GM12878 (cell line): ENCODE measurements at regions not wholly inside any gene's neighbourhood (a gene's known extent, or its start where the extent isn't known, plus 50 kb on each side); places are given as distances from the start of the nearest gene placed in this dataset.

Source experiments
- ATAC-seq: fragments of 200-7000 bp; cut with Tn5 transposase; 3 replicates; pipeline ENCODE4 v1.9.1; 2020; ENCODE audit warnings: mild to moderate bottlenecking, moderate library complexity
- BruUV-seq: library from RNA; stranded (reverse); fragments of 400-500 nt; replicated peaks from 2 replicates; lab custom pipeline; 2021; lab: Mats Ljungman, UMichigan
- CTCF ChIA-PET: fragments of 300-600 bp; sonication (Branson Sonifier 250); formaldehyde crosslinking; extraction: SDS; loops from one replicate; lab custom pipeline; 2021; ENCODE audit warnings: inconsistent platforms; lab: Yijun Ruan, JAX
- POLR2A ChIA-PET: fragments of 350-600 bp; formaldehyde crosslinking; extraction: SDS; loops from one replicate; lab custom pipeline; 2021; ENCODE audit warnings: inconsistent platforms; lab: Charles Lee
- RAD21 ChIA-PET: fragments of 300-600 bp; sonication (Branson Sonifier 250); formaldehyde crosslinking; loops from one replicate; lab custom pipeline; 2023; ENCODE audit warnings: antibody characterized with exemption; ENCODE audit not compliant: unreplicated experiment; lab: Charles Lee
- SMC1A ChIA-PET: fragments of 300-600 bp; sonication (Branson Sonifier 250); formaldehyde crosslinking; loops from one replicate; lab custom pipeline; 2023; ENCODE audit not compliant: unreplicated experiment, uncharacterized antibody; lab: Charles Lee
- DNase-seq: peaks from one replicate; pipeline ENCODE4 v3.0.0-alpha.2; 2011; ENCODE audit warnings: low read depth, low spot score
- FAIRE-seq: peaks from 3 replicates; lab custom pipeline; 2011; peaks lifted over from hg19 to GRCh38; lab: Jason Lieb, UNC
- H2AFZ ChIP-seq: 2 replicates; pipeline ENCODE4 v1.6.0; 2011; ENCODE audit warnings: low read depth, low read length, control low read depth; ENCODE audit not compliant: control insufficient read depth
- H3K27ac ChIP-seq: 2 replicates; pipeline ENCODE4 v1.5.1; 2011; ENCODE audit warnings: control low read depth; ENCODE audit not compliant: control insufficient read depth, insufficient read depth
- H3K27me3 ChIP-seq, 2 experiments: replicated peaks in 1 of 2; 2 replicates each; pipeline versions ENCODE4 v1.6.0 to v1.6.1; 2011; ENCODE audit warnings: low read length in 1 of 2; ENCODE audit not compliant: control insufficient read depth in 2 of 2, insufficient read depth in 2 of 2
- H3K36me3 ChIP-seq, 2 experiments: 2 replicates each; pipeline ENCODE4 v1.5.1; 2011; ENCODE audit warnings: low read length in 1 of 2; ENCODE audit not compliant: control insufficient read depth in 2 of 2, insufficient read depth in 2 of 2
- H3K4me1 ChIP-seq: 2 replicates; pipeline ENCODE4 v1.6.1; 2011; ENCODE audit warnings: mild to moderate bottlenecking, low read length, moderate library complexity, mixed read lengths; ENCODE audit not compliant: control insufficient read depth, insufficient read depth
- H3K4me2 ChIP-seq: 2 replicates; pipeline ENCODE4 v1.6.0; 2011; ENCODE audit warnings: control low read depth; ENCODE audit not compliant: control insufficient read depth, insufficient read depth
- H3K4me3 ChIP-seq: fragments of 200-600 bp; sonication (generic); 2 replicates; pipeline ENCODE4 v1.5.1; 2016
- H3K79me2 ChIP-seq: 2 replicates; pipeline ENCODE4 v1.6.0; 2011; ENCODE audit warnings: low read length; ENCODE audit not compliant: control insufficient read depth, insufficient read depth
- H3K9ac ChIP-seq: 2 replicates; pipeline ENCODE4 v1.8.0; 2011; ENCODE audit warnings: low read length, control low read depth, mixed read lengths; ENCODE audit not compliant: control insufficient read depth, insufficient read depth
- H3K9me3 ChIP-seq: replicated peaks from 3 replicates; pipeline ENCODE4 v1.5.1; 2011; ENCODE audit warnings: mild to moderate bottlenecking, low read length; ENCODE audit not compliant: control insufficient read depth, insufficient read depth
- H4K20me1 ChIP-seq: 2 replicates; pipeline ENCODE4 v1.6.0; 2011; ENCODE audit not compliant: control insufficient read depth, insufficient read depth
- CEBPB ChIP-seq, 2 experiments: fragments of 150-350 bp in 1 of 2; IDR thresholded peaks; 2 replicates each; pipeline ENCODE4 v1.6.1; 2012 to 2014; ENCODE audit warnings: low read depth in 2 of 2, low read length in 2 of 2, borderline replicate concordance in 1 of 2, inconsistent platforms in 1 of 2
- FOXK2 ChIP-seq: fragments of 450-650 bp; IDR thresholded peaks from 2 replicates; pipeline ENCODE4 v1.6.1; 2017; ENCODE audit warnings: mild to moderate bottlenecking, moderate library complexity
- JUND ChIP-seq: IDR thresholded peaks from 2 replicates; pipeline ENCODE4 v1.6.1; 2012; ENCODE audit warnings: low read depth, mild to moderate bottlenecking, low read length, improper control_type of control experiment, moderate library complexity
- PAX5 ChIP-seq: IDR thresholded peaks from 2 replicates; pipeline ENCODE4 v1.6.1; 2011; ENCODE audit warnings: low read depth, low read length, borderline replicate concordance
- RELA ChIP-seq: fragments of 450-650 bp; IDR thresholded peaks from 2 replicates; pipeline ENCODE4 v1.8.0; 2014; ENCODE audit warnings: borderline replicate concordance; ENCODE audit not compliant: partially characterized antibody
- SMC3 ChIP-seq: IDR thresholded peaks from 2 replicates; pipeline ENCODE4 v1.6.1; 2011; ENCODE audit warnings: low read length, improper control_type of control experiment, borderline replicate concordance
- SUZ12 ChIP-seq: fragments of 200-600 bp; sonication (generic); IDR thresholded peaks from one replicate; pipeline ENCODE4 v1.6.1; 2018; ENCODE audit warnings: antibody characterized with exemption, mild to moderate bottlenecking; ENCODE audit not compliant: unreplicated experiment
- ZNF274 ChIP-seq: IDR thresholded peaks from one replicate; pipeline ENCODE4 v1.8.0; 2011; ENCODE audit not compliant: insufficient read length, insufficient read depth
- WGBS: methylation state at CpG from one replicate; pipeline ENCODE4 v1.1.6; 2016; ENCODE audit warnings: low lambda C conversion rate; ENCODE audit not compliant: insufficient replicate concordance, insufficient coverage; ENCODE audit errors: missing lambda C conversion rate; 5-methylcytosine and 5-hydroxymethylcytosine counted together
- in situ Hi-C: fragments of 300-500 bp; cut with MboI; formaldehyde crosslinking; loops from 9 replicates; pipeline ENCODE4 v1.14.3; 2018; ENCODE audit warnings: mixed read lengths
- intact Hi-C: fragments of 100-400 bp; cut with micrococcal nuclease; formaldehyde crosslinking; loops from one replicate; pipeline ENCODE4 v1.14.2; 2022; ENCODE audit not compliant: unreplicated experiment
- TF ChIP-seq, protein P1 (sequence below): fragments of 450-650 bp; IDR thresholded peaks from 2 replicates; pipeline ENCODE4 v1.6.1; 2016; ENCODE audit warnings: mild to moderate bottlenecking
- TF ChIP-seq, protein P2 (sequence below): IDR thresholded peaks from 2 replicates; pipeline ENCODE4 v1.6.1; 2012; ENCODE audit warnings: improper control_type of control experiment, low read depth, low read length; ENCODE audit not compliant: insufficient replicate concordance
- TF ChIP-seq, protein P3 (sequence below): fragments of 450-650 bp; formaldehyde crosslinking; IDR thresholded peaks from 2 replicates; pipeline ENCODE4 v1.5.0; 2022; ENCODE audit warnings: mild to moderate bottlenecking, missing genetic modification characterization
- TF ChIP-seq, protein P4 (sequence below): IDR thresholded peaks from 2 replicates; pipeline ENCODE4 v1.6.1; 2012; ENCODE audit warnings: low read depth, low read length, improper control_type of control experiment

DNA sequence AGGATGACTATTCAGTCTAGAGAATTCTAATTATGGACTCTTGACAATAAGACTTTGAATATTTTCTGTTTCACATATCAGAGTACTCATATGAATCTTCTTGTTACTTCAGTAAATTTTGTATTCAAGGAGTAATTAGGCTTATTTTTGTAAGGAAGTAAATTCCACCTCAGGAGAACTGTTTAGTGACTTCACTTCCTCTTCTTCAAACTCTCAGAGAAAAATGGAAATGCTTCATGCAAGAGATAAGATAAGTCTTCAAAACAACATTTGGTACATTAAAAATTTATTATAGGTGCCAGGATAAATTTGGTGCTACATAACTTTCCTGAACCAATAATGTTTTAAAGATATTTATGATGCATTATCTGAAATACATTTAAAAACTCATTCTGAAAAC, 1421.9 kb downstream of the PCDH7 start (continued):
- TF ChIP-seq, protein P1, sequence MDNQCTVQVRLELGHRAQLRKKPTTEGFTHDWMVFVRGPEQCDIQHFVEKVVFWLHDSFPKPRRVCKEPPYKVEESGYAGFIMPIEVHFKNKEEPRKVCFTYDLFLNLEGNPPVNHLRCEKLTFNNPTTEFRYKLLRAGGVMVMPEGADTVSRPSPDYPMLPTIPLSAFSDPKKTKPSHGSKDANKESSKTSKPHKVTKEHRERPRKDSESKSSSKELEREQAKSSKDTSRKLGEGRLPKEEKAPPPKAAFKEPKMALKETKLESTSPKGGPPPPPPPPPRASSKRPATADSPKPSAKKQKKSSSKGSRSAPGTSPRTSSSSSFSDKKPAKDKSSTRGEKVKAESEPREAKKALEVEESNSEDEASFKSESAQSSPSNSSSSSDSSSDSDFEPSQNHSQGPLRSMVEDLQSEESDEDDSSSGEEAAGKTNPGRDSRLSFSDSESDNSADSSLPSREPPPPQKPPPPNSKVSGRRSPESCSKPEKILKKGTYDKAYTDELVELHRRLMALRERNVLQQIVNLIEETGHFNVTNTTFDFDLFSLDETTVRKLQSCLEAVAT, result no peak
- TF ChIP-seq RELA (no peak), FOXK2 (no peak), SUZ12 (no peak)
- TF ChIP-seq, protein P2, sequence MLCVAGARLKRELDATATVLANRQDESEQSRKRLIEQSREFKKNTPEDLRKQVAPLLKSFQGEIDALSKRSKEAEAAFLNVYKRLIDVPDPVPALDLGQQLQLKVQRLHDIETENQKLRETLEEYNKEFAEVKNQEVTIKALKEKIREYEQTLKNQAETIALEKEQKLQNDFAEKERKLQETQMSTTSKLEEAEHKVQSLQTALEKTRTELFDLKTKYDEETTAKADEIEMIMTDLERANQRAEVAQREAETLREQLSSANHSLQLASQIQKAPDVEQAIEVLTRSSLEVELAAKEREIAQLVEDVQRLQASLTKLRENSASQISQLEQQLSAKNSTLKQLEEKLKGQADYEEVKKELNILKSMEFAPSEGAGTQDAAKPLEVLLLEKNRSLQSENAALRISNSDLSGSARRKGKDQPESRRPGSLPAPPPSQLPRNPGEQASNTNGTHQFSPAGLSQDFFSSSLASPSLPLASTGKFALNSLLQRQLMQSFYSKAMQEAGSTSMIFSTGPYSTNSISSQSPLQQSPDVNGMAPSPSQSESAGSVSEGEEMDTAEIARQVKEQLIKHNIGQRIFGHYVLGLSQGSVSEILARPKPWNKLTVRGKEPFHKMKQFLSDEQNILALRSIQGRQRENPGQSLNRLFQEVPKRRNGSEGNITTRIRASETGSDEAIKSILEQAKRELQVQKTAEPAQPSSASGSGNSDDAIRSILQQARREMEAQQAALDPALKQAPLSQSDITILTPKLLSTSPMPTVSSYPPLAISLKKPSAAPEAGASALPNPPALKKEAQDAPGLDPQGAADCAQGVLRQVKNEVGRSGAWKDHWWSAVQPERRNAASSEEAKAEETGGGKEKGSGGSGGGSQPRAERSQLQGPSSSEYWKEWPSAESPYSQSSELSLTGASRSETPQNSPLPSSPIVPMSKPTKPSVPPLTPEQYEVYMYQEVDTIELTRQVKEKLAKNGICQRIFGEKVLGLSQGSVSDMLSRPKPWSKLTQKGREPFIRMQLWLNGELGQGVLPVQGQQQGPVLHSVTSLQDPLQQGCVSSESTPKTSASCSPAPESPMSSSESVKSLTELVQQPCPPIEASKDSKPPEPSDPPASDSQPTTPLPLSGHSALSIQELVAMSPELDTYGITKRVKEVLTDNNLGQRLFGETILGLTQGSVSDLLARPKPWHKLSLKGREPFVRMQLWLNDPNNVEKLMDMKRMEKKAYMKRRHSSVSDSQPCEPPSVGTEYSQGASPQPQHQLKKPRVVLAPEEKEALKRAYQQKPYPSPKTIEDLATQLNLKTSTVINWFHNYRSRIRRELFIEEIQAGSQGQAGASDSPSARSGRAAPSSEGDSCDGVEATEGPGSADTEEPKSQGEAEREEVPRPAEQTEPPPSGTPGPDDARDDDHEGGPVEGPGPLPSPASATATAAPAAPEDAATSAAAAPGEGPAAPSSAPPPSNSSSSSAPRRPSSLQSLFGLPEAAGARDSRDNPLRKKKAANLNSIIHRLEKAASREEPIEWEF, result no peak

DNA sequence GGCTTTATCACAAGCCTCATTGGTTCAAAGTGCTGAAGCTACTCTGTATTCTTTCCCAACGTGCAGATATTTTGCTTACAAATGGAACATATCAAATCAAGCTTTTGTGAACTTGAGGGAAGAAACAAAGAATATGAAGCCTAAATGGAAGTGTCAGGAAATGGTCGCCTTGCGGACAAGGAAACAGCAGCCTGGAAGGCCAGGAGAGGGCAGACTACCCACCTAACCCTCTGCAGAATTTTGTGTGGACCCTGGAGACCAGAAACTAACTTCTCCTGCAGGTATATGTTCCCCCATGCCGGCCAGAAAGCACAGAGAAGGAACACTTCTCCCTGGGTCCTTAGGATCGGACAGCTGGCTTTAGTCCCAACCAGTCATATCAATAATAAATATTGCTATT, 1425.8 kb downstream of the PCDH7 start:
- ATAC-seq, result no peak
- no TSS peak for BruUV-seq
- in situ Hi-C loops (no loop called here), intact Hi-C loops (no loop called here)
- H3K36me3 ChIP-seq, result no peaks in the 10 kb centered on the region
- no peak overlapping the region for H3K9ac ChIP-seq
- no peak overlapping the region for H3K27ac ChIP-seq
- ChIA-PET CTCF (no interaction called here), POLR2A (no interaction called here), RAD21 (no interaction called here), SMC1A (interaction anchor here (1.1 kb wide), 1 partner anchor 8 kb away, joined by 3 read pairs; no protein-coding TSS in a partner anchor)
- no peaks in the 10 kb centered on the region for H4K20me1 ChIP-seq
- no peak for DNase-seq
- WGBS, result 34% methylated on average over 5 of the region's 5 CpGs
- FAIRE-seq, result no peak
- no peaks in the 10 kb centered on the region for H3K4me1 ChIP-seq
- H3K27me3 ChIP-seq, result no peaks in the 10 kb centered on the region
- H3K4me2 ChIP-seq, result no peak overlapping the region
- H2AFZ ChIP-seq, result no peak overlapping the region
- no peaks in the 10 kb centered on the region for H3K79me2 ChIP-seq
- no peak overlapping the region for H3K4me3 ChIP-seq
- no peaks in the 10 kb centered on the region for H3K9me3 ChIP-seq
- TF ChIP-seq CEBPB (IDR thresholded peaks at IDR 0.05; ENCODE audit: borderline replicate concordance in 1 of 2, low read depth in 2 of 2, low read length in 2 of 2) (no peak), SMC3 (no peak), PAX5 (no peak), JUND (no peak), ZNF274 (no peak)
- TF ChIP-seq, protein P3, sequence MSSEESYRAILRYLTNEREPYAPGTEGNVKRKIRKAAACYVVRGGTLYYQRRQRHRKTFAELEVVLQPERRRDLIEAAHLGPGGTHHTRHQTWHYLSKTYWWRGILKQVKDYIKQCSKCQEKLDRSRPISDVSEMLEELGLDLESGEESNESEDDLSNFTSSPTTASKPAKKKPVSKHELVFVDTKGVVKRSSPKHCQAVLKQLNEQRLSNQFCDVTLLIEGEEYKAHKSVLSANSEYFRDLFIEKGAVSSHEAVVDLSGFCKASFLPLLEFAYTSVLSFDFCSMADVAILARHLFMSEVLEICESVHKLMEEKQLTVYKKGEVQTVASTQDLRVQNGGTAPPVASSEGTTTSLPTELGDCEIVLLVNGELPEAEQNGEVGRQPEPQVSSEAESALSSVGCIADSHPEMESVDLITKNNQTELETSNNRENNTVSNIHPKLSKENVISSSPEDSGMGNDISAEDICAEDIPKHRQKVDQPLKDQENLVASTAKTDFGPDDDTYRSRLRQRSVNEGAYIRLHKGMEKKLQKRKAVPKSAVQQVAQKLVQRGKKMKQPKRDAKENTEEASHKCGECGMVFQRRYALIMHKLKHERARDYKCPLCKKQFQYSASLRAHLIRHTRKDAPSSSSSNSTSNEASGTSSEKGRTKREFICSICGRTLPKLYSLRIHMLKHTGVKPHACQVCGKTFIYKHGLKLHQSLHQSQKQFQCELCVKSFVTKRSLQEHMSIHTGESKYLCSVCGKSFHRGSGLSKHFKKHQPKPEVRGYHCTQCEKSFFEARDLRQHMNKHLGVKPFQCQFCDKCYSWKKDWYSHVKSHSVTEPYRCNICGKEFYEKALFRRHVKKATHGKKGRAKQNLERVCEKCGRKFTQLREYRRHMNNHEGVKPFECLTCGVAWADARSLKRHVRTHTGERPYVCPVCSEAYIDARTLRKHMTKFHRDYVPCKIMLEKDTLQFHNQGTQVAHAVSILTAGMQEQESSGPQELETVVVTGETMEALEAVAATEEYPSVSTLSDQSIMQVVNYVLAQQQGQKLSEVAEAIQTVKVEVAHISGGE (CRISPR knock-in tag), result no peak
- TF ChIP-seq, protein P4, sequence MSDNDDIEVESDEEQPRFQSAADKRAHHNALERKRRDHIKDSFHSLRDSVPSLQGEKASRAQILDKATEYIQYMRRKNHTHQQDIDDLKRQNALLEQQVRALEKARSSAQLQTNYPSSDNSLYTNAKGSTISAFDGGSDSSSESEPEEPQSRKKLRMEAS, result no peak
